ENCODE measurements at regions not wholly inside any gene's neighbourhood (a gene's known extent, or its start where the extent isn't known, plus 50 kb on each side); places are given as distances from the start of the nearest gene placed in this dataset.

GRCh38 chrX:39820938-39821708, 276.6 kb downstream of the BCOR start:
- Histone ChIP-seq H3F3A (ENCODE audit: low read length, unreplicated experiment) (no peaks in the 10 kb centered on the region), H3K79me2 (ENCODE audit: low read length) (no peaks in the 10 kb centered on the region), H3K9me2 (replicated peaks; ENCODE audit: low read length) (no peaks in the 10 kb centered on the region), H3K27me3 (ENCODE audit: low read length) (no peaks in the 10 kb centered on the region), H3K4me3 (ENCODE audit: low read length) (peak overlapping the region; percentile 59), H3K4me1 (ENCODE audit: insufficient read depth, low read length) (peaks cover 15% of the 10 kb centered on the region), H2AFZ (ENCODE audit: low read length) (no peak overlapping the region; the same call in 1 of the 2 replicates), H3K27ac (ENCODE audit: low read length) (no peak overlapping the region), H3K4me2 (ENCODE audit: low read length) (peak overlapping the region; percentile 71), H3K9me3 (ENCODE audit: low read length) (no peaks in the 10 kb centered on the region), H3K36me3 (ENCODE audit: low read depth, low read length) (no peaks in the 10 kb centered on the region), H3K9ac (ENCODE audit: low read length) (no peak overlapping the region), H4K20me1 (ENCODE audit: low read length) (no peaks in the 10 kb centered on the region)
- ChIA-PET POLR2A (ENCODE audit: unreplicated experiment) (no interaction called here), CTCF (no interaction called here)
- no peak for TF ChIP-seq EZH2 (IDR thresholded peaks at IDR 0.05; ENCODE audit: low read length, unreplicated experiment)
- TF ChIP-seq CTCF (conservative IDR thresholded peaks at IDR 0.05; ENCODE audit: low read depth, low read length) = no peak
- no peak for DNase-seq
- intact Hi-C loops (cut with micrococcal nuclease) = no loop called here
- no TSS peak for BruUV-seq (replicated peaks)
- no peak for ATAC-seq

GRCh38 chrX:39821709-39822095, 276.1 kb downstream of the BCOR start:
- H3K4me1 ChIP-seq (ENCODE audit: insufficient read depth, low read length) = peaks cover 10% of the 10 kb centered on the region
- H3K27ac ChIP-seq (ENCODE audit: low read length) = no peak overlapping the region
- ATAC-seq (no peak), DNase-seq (no peak)
- H3K9me3 ChIP-seq (ENCODE audit: low read length) = no peaks in the 10 kb centered on the region
- BruUV-seq (replicated peaks) = no TSS peak
- no peak overlapping the region for H3K4me2 ChIP-seq (ENCODE audit: low read length)
- H3K4me3 ChIP-seq (ENCODE audit: low read length) = no peak overlapping the region
- POLR2A ChIA-PET (ENCODE audit: unreplicated experiment) = no interaction called here
- no peaks in the 10 kb centered on the region for H3F3A ChIP-seq (ENCODE audit: low read length, unreplicated experiment)
- H3K36me3 ChIP-seq (ENCODE audit: low read depth, low read length) = no peaks in the 10 kb centered on the region
- H4K20me1 ChIP-seq (ENCODE audit: low read length) = no peaks in the 10 kb centered on the region
- no peaks in the 10 kb centered on the region for H3K79me2 ChIP-seq (ENCODE audit: low read length)
- intact Hi-C loops (cut with micrococcal nuclease) = no loop called here
- no peak for TF ChIP-seq EZH2phosphoT487 (IDR thresholded peaks at IDR 0.05; ENCODE audit: borderline replicate concordance, low read length)
- no peak for TF ChIP-seq EZH2 (IDR thresholded peaks at IDR 0.05; ENCODE audit: low read length, unreplicated experiment)
- TF ChIP-seq CTCF (conservative IDR thresholded peaks at IDR 0.05; ENCODE audit: low read depth, low read length) = no peak
- CTCF ChIA-PET = interaction anchor here (0.6 kb wide), 1 partner anchor 311 kb away, joined by 4 read pairs; no protein-coding TSS in a partner anchor
- H3K9ac ChIP-seq (ENCODE audit: low read length) = no peak overlapping the region
- no peak overlapping the region for H2AFZ ChIP-seq (ENCODE audit: low read length)
- H3K9me2 ChIP-seq (replicated peaks; ENCODE audit: low read length) = no peaks in the 10 kb centered on the region
- H3K27me3 ChIP-seq (ENCODE audit: low read length) = no peaks in the 10 kb centered on the region

DNA sequence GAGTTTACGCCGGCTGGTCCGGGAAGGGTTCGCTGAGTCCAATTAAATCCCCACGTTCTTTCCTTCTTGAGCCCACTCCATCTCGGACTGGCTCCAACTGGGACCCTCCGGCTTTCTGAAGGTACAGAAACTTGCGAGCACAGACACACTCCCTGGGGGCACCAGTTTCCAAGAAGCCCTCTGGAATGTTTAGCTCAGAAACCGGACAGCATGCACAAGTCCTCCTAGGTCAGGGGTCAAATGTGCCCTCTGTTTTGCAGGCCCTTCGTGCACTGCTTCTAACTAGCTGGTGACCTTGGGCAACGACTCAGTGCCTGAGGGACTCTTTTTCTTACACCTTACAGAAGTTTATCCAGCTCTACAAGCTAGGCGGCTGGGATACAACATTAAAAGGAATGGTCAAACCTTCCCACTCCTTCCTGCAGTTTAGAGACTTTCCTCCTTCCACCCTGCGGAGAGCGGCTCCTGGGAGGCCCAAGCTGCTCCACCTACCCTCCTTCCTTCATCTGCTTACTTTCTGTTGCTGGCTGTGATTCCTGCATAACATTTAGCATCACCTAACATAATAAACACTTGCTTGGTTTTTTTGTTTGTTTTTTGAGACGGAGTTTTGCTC, 275.5 kb downstream of the BCOR start:
- BruUV-seq (replicated peaks) = no TSS peak
- CTCF ChIA-PET = interaction anchor here (0.6 kb wide), 1 partner anchor 310 kb away, joined by 4 read pairs; no protein-coding TSS in a partner anchor
- no peak overlapping the region for H2AFZ ChIP-seq (ENCODE audit: low read length)
- no peak overlapping the region for H3K27ac ChIP-seq (ENCODE audit: low read length)
- intact Hi-C loops (cut with micrococcal nuclease) = no loop called here
- H3K4me1 ChIP-seq (ENCODE audit: insufficient read depth, low read length) = peaks cover 4% of the 10 kb centered on the region; the same call in 1 of the 2 replicates
- POLR2A ChIA-PET (ENCODE audit: unreplicated experiment) = no interaction called here
- no peak for TF ChIP-seq EZH2 (IDR thresholded peaks at IDR 0.05; ENCODE audit: low read length, unreplicated experiment)
- no peak for TF ChIP-seq EZH2phosphoT487 (IDR thresholded peaks at IDR 0.05; ENCODE audit: borderline replicate concordance, low read length)
- TF ChIP-seq CTCF (conservative IDR thresholded peaks at IDR 0.05; ENCODE audit: low read depth, low read length) = no peak
- no peak overlapping the region for H3K9ac ChIP-seq (ENCODE audit: low read length)
- no peaks in the 10 kb centered on the region for H3K27me3 ChIP-seq (ENCODE audit: low read length)
- H3K36me3 ChIP-seq (ENCODE audit: low read depth, low read length) = no peaks in the 10 kb centered on the region
- no peaks in the 10 kb centered on the region for H3K9me2 ChIP-seq (replicated peaks; ENCODE audit: low read length)
- DNase-seq (no peak), ATAC-seq (no peak)
- H4K20me1 ChIP-seq (ENCODE audit: low read length) = no peaks in the 10 kb centered on the region
- H3K4me2 ChIP-seq (ENCODE audit: low read length) = no peak overlapping the region
- no peaks in the 10 kb centered on the region for H3K9me3 ChIP-seq (ENCODE audit: low read length)
- no peak overlapping the region for H3K4me3 ChIP-seq (ENCODE audit: low read length)
- H3K79me2 ChIP-seq (ENCODE audit: low read length) = no peaks in the 10 kb centered on the region
- no peaks in the 10 kb centered on the region for H3F3A ChIP-seq (ENCODE audit: low read length, unreplicated experiment)
